ENCODE measurements at regions not wholly inside any gene's neighbourhood (a gene's known extent, or its start where the extent isn't known, plus 50 kb on each side); places are given as distances from the start of the nearest gene placed in this dataset.

DNA sequence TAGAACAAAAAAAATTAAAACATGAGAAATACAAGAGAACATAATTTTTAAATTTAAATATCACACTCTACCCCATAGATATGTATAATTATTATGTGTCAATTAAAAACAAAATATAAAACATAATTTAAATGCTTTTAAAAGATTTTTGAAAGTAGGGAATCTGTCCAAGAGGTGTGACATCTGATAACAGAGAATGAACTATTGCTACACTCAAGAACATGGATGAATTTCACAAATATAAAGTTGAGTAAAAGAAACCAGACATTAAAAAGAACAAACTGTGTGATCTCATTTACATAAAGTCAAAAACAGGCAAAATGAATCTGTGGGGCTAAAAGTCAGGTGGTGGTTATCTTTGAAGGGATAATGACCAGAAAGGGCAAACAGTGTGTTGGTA lies 106.5 kb upstream of the COL21A1 start:
- TF ChIP-seq, protein P1, sequence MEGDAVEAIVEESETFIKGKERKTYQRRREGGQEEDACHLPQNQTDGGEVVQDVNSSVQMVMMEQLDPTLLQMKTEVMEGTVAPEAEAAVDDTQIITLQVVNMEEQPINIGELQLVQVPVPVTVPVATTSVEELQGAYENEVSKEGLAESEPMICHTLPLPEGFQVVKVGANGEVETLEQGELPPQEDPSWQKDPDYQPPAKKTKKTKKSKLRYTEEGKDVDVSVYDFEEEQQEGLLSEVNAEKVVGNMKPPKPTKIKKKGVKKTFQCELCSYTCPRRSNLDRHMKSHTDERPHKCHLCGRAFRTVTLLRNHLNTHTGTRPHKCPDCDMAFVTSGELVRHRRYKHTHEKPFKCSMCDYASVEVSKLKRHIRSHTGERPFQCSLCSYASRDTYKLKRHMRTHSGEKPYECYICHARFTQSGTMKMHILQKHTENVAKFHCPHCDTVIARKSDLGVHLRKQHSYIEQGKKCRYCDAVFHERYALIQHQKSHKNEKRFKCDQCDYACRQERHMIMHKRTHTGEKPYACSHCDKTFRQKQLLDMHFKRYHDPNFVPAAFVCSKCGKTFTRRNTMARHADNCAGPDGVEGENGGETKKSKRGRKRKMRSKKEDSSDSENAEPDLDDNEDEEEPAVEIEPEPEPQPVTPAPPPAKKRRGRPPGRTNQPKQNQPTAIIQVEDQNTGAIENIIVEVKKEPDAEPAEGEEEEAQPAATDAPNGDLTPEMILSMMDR (conservative IDR thresholded peaks at IDR 0.05; ENCODE audit: low read depth in 2 of 2) = no peak
- TF ChIP-seq POLR2AphosphoS5 (IDR thresholded peaks at IDR 0.05; ENCODE audit: low read depth) = no peak
- TF ChIP-seq EZH2 (IDR thresholded peaks at IDR 0.05; ENCODE audit: low read depth, unreplicated experiment) = no peak
